ENCODE measurements at regions not wholly inside any gene's neighbourhood (a gene's known extent, or its start where the extent isn't known, plus 50 kb on each side); places are given as distances from the start of the nearest gene placed in this dataset.

- no peak for DNase-seq
- in situ Hi-C loops (cut with MboI; ENCODE audit: low pct_ligation_motif_present in 1 of 4, low pct_unique_long_range_greater_than_20kb in 1 of 4, low sequenced_read_pairs in 3 of 4) (no loop called here), intact Hi-C loops (cut with DNase I; ENCODE audit: low total_unique reads) (no loop called here)
- Histone ChIP-seq H3K27me3 (no peaks in the 10 kb centered on the region), H3K27ac (no peak overlapping the region), H3K4me3 (no peak overlapping the region), H3K36me3 (no peaks in the 10 kb centered on the region), H3K4me1 (no peaks in the 10 kb centered on the region), H3K9me3 (no peaks in the 10 kb centered on the region)
- WGBS, 2 donors (ENCODE audit: low coverage in 1 of 2): 50 to 58% methylated on average over 2 to 4 of the region's 4 CpGs
- no peak for TF ChIP-seq POLR2AphosphoS5 (IDR thresholded peaks at IDR 0.05)
- TF ChIP-seq POLR2A (IDR thresholded peaks at IDR 0.05): no peak
These were observed 653.7 kb downstream of the NR2F1-AS1 start for GRCh38 chr5:92927291-92927778.

- in situ Hi-C loops (cut with MboI; ENCODE audit: low pct_ligation_motif_present in 1 of 4, low pct_unique_long_range_greater_than_20kb in 1 of 4, low sequenced_read_pairs in 3 of 4) (no loop called here), intact Hi-C loops (cut with DNase I; ENCODE audit: low total_unique reads) (no loop called here)
- Histone ChIP-seq H3K4me3 (no peak overlapping the region), H3K27me3 (no peaks in the 10 kb centered on the region), H3K9me3 (no peaks in the 10 kb centered on the region), H3K4me1 (no peaks in the 10 kb centered on the region), H3K36me3 (no peaks in the 10 kb centered on the region), H3K27ac (no peak overlapping the region)
- no peak for DNase-seq
- 60% methylated on average over 1 of the region's 1 CpG; no CpG with 5 or more reads in 1 of the 2 donors for WGBS, 2 donors (ENCODE audit: low coverage in 1 of 2)
- no peak for TF ChIP-seq CTCF (IDR thresholded peaks at IDR 0.05)
These were observed 657.1 kb downstream of the NR2F1-AS1 start for GRCh38 chr5:92923885-92924284.

GRCh38 chr5:92922231-92922967 lies 658.6 kb downstream of the NR2F1-AS1 start:
- Histone ChIP-seq H3K9me3 (no peaks in the 10 kb centered on the region), H3K27ac (no peak overlapping the region), H3K36me3 (no peaks in the 10 kb centered on the region), H3K27me3 (no peaks in the 10 kb centered on the region), H3K4me1 (no peaks in the 10 kb centered on the region), H3K4me3 (no peak overlapping the region)
- 73 to 83% methylated on average over 3 to 5 of the region's 5 CpGs for WGBS, 2 donors (ENCODE audit: low coverage in 1 of 2)
- in situ Hi-C loops (cut with MboI; ENCODE audit: low pct_ligation_motif_present in 1 of 4, low pct_unique_long_range_greater_than_20kb in 1 of 4, low sequenced_read_pairs in 3 of 4) (no loop called here), intact Hi-C loops (cut with DNase I; ENCODE audit: low total_unique reads) (no loop called here)
- no peak for TF ChIP-seq POLR2AphosphoS5 (IDR thresholded peaks at IDR 0.05)
- TF ChIP-seq CTCF (IDR thresholded peaks at IDR 0.05): no peak
- TF ChIP-seq EP300 (IDR thresholded peaks at IDR 0.05; ENCODE audit: low read depth): no peak
- no peak for TF ChIP-seq POLR2A (IDR thresholded peaks at IDR 0.05)
- no peak for DNase-seq

GRCh38 chr5:92917044-92917443 lies 664.0 kb downstream of the NR2F1-AS1 start:
- intact Hi-C loops (cut with DNase I; ENCODE audit: low total_unique reads): no loop called here
- H3K27me3 ChIP-seq: no peaks in the 10 kb centered on the region
- no peak for DNase-seq
- no peak for TF ChIP-seq EP300 (IDR thresholded peaks at IDR 0.05; ENCODE audit: low read depth)
- TF ChIP-seq CTCF (IDR thresholded peaks at IDR 0.05): no peak
- TF ChIP-seq POLR2A (IDR thresholded peaks at IDR 0.05): no peak
- TF ChIP-seq POLR2AphosphoS5 (IDR thresholded peaks at IDR 0.05): no peak
- H3K4me1 ChIP-seq: no peaks in the 10 kb centered on the region
- H3K36me3 ChIP-seq: no peaks in the 10 kb centered on the region
- 87 to 96% methylated on average over 2 of the region's 2 CpGs for WGBS, 2 donors (ENCODE audit: low coverage in 1 of 2)
- in situ Hi-C loops (cut with MboI; ENCODE audit: low pct_ligation_motif_present in 1 of 4, low pct_unique_long_range_greater_than_20kb in 1 of 4, low sequenced_read_pairs in 3 of 4): no loop called here
- no peak overlapping the region for H3K4me3 ChIP-seq
- H3K9me3 ChIP-seq: no peaks in the 10 kb centered on the region
- no peak overlapping the region for H3K27ac ChIP-seq

- Histone ChIP-seq H3K9me3 (no peaks in the 10 kb centered on the region), H3K36me3 (no peaks in the 10 kb centered on the region), H3K4me1 (no peaks in the 10 kb centered on the region), H3K27me3 (no peaks in the 10 kb centered on the region), H3K27ac (no peak overlapping the region), H3K4me3 (no peak overlapping the region)
- intact Hi-C loops (cut with DNase I; ENCODE audit: low total_unique reads) (no loop called here), in situ Hi-C loops (cut with MboI; ENCODE audit: low pct_ligation_motif_present in 1 of 4, low pct_unique_long_range_greater_than_20kb in 1 of 4, low sequenced_read_pairs in 3 of 4) (no loop called here)
- no peak for DNase-seq
- TF ChIP-seq EP300 (IDR thresholded peaks at IDR 0.05; ENCODE audit: low read depth): no peak
- no peak for TF ChIP-seq POLR2A (IDR thresholded peaks at IDR 0.05)
- 72 to 78% methylated on average over 3 of the region's 3 CpGs for WGBS, 2 donors (ENCODE audit: low coverage in 1 of 2)
These were observed 665.0 kb downstream of the NR2F1-AS1 start for GRCh38 chr5:92916036-92916435.
